ACC112 (cell line): ENCODE measurements at regions not wholly inside any gene's neighbourhood (a gene's known extent, or its start where the extent isn't known, plus 50 kb on each side); places are given as distances from the start of the nearest gene placed in this dataset.

ENCODE experiments used
- H2AFZ ChIP-seq: fragments of 200-600 bp; sonication (generic); one replicate; pipeline ENCODE4 v1.6.0; 2017; ENCODE audit warnings: antibody characterized with exemption, low read length; ENCODE audit not compliant: unreplicated experiment
- H3K27ac ChIP-seq: fragments of 200-600 bp; sonication (generic); 2 replicates; pipeline ENCODE4 v1.5.1; 2014; ENCODE audit warnings: low read depth, mild to moderate bottlenecking, antibody characterized with exemption, low read length, moderate library complexity
- H3K27me3 ChIP-seq: fragments of 200-600 bp; sonication (generic); 2 replicates; pipeline ENCODE4 v1.6.1; 2014; ENCODE audit warnings: mild to moderate bottlenecking, antibody characterized with exemption, low read length, moderate library complexity, mixed read lengths; ENCODE audit not compliant: insufficient read depth
- H3K36me3 ChIP-seq: fragments of 200-600 bp; sonication (generic); 2 replicates; pipeline ENCODE4 v1.6.1; 2016; ENCODE audit warnings: mild to moderate bottlenecking, antibody characterized with exemption, low read length, moderate library complexity, mixed read lengths; ENCODE audit not compliant: insufficient read depth
- H3K4me1 ChIP-seq: fragments of 200-600 bp; sonication (generic); one replicate; pipeline ENCODE4 v1.6.1; 2016; ENCODE audit warnings: low read length, mixed read lengths; ENCODE audit not compliant: insufficient read depth, unreplicated experiment, control insufficient read depth
- H3K4me3 ChIP-seq: fragments of 200-600 bp; sonication (generic); 2 replicates; pipeline ENCODE4 v1.5.1; 2014; ENCODE audit warnings: mild to moderate bottlenecking, low read depth, low read length
- H3K79me2 ChIP-seq: fragments of 200-600 bp; sonication (generic); one replicate; pipeline ENCODE4 v1.6.0; 2016; ENCODE audit warnings: low read length; ENCODE audit not compliant: control insufficient read depth, unreplicated experiment, insufficient read depth

DNA sequence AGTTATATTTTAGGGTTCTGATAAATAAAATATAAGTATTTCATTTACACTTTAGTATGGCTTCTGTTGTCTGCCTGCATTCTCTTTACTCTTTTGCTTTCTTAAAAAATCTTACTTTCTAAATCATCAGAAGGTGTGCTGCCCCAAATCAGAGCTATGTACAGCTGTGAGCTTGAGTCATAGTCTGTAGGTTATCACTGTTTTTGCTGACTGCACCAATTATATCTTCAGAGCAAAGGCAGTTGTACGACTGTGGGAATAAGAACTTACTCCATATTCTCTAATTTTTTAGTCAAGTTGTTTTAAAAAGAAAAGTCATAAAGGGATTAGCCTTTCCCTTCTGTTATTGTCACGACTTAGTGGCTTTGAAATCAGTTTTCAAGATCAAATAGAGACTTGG lies 1649.0 kb downstream of the HACE1 start:
- Histone ChIP-seq H3K4me1 (no peaks in the 10 kb centered on the region), H3K79me2 (no peaks in the 10 kb centered on the region), H3K27ac (no peak overlapping the region), H3K4me3 (no peak overlapping the region), H3K27me3 (no peaks in the 10 kb centered on the region), H3K36me3 (no peaks in the 10 kb centered on the region), H2AFZ (no peak overlapping the region)

DNA sequence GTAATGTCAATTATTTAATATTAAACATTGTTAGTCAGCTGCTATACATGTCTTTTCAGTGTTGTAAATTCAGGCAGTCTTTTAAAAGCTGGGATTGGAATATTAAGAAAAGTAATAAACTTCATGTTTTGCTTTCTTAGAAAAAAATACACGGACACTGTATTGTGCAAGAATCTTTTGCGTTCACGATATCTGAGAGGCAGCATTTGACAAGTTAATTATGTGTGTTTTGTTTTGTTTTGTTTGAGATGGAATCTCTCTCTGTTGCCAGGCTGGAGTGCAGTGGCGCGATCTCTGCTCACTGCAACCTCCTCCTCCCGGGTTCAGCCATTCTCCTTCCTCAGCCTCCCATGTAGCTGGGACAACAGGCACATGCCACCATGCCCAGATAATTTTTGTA lies 1661.3 kb downstream of the HACE1 start:
- Histone ChIP-seq H3K27me3 (no peaks in the 10 kb centered on the region), H3K79me2 (no peaks in the 10 kb centered on the region), H3K4me1 (no peaks in the 10 kb centered on the region), H3K27ac (no peak overlapping the region), H3K4me3 (no peak overlapping the region), H2AFZ (no peak overlapping the region), H3K36me3 (no peaks in the 10 kb centered on the region)

DNA sequence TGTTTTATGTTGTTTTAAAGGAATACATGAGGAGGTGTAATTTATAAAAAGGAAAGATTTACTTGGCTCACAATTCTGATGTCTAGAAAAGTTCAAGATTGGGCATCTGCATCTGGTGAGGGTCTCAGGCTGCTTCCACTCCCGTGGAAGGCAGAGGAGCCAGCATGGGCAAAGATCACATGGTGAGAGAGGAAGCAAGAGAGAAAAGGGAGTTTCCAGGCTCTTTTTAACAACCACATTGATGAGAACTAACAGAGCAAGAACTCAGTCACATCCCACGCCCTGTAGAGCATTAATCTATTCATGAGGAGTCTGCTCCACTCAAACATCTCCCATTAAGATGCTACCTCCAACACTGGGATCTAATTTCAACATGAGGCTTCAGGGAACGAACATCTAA lies 1666.3 kb downstream of the HACE1 start:
- H3K79me2 ChIP-seq: no peaks in the 10 kb centered on the region
- H3K4me1 ChIP-seq: no peaks in the 10 kb centered on the region
- H2AFZ ChIP-seq: no peak overlapping the region
- H3K36me3 ChIP-seq: no peaks in the 10 kb centered on the region
- no peak overlapping the region for H3K27ac ChIP-seq
- no peaks in the 10 kb centered on the region for H3K27me3 ChIP-seq
- H3K4me3 ChIP-seq: no peak overlapping the region

DNA sequence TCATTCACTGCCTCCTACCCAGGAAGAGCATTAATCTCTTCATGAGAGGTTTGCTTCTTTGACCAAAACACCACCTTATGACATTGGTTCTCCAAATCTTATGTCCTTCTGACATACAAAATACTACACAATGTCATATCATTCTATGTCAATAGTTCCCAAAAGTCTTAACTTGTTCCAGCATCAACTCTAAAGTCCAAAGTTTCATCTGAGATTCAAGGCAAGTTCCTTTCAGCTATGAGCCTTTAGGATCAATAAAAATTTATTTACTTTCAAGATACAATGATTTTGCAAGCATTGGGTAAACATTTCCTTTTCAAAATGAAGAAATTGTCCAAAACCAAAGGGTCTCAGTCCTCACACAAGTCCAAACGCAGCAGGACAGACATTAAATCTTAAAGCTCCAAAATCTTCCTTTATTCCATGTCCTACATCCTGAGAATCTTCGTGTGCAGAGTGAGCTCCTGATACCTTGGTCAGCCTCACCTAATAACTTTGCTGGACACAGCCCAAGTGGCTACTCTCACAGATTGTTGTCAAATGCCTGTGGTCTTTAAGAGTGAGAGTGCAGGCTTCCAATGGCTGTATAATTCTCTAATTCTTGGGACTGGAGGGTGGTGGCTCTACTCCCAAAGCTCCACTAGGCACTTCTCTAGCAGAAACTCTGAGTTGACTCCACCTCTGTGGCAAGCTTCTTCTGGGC lies 1668.2 kb downstream of the HACE1 start:
- H3K4me1 ChIP-seq: no peaks in the 10 kb centered on the region
- no peaks in the 10 kb centered on the region for H3K79me2 ChIP-seq
- H3K4me3 ChIP-seq: no peak overlapping the region
- H3K27ac ChIP-seq: no peak overlapping the region
- no peaks in the 10 kb centered on the region for H3K36me3 ChIP-seq
- no peaks in the 10 kb centered on the region for H3K27me3 ChIP-seq
- no peak overlapping the region for H2AFZ ChIP-seq

DNA sequence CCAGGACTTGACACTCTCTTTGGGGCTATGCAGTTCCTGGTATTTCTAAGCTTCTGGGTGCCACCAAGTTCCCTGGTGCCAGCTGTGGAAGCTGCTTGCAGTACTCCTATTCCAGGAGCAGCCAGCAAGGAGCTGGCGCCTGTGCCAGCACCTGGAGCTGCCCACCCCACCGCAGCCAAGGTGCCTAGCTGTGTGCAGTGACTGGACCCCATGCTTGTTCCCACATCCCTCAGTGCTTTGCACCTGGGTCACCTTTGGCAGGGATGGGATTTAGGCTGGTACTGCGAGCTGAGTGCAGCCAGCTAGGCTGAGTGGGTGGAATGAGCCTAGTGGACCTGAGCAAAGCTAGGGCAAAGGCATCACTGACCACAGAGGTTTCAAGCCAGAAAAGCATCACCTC lies 1674.9 kb downstream of the HACE1 start:
- H2AFZ ChIP-seq: no peak overlapping the region
- H3K27ac ChIP-seq: no peak overlapping the region
- H3K36me3 ChIP-seq: no peaks in the 10 kb centered on the region
- H3K4me3 ChIP-seq: no peak overlapping the region
- no peaks in the 10 kb centered on the region for H3K27me3 ChIP-seq
- no peaks in the 10 kb centered on the region for H3K79me2 ChIP-seq
- no peaks in the 10 kb centered on the region for H3K4me1 ChIP-seq

DNA sequence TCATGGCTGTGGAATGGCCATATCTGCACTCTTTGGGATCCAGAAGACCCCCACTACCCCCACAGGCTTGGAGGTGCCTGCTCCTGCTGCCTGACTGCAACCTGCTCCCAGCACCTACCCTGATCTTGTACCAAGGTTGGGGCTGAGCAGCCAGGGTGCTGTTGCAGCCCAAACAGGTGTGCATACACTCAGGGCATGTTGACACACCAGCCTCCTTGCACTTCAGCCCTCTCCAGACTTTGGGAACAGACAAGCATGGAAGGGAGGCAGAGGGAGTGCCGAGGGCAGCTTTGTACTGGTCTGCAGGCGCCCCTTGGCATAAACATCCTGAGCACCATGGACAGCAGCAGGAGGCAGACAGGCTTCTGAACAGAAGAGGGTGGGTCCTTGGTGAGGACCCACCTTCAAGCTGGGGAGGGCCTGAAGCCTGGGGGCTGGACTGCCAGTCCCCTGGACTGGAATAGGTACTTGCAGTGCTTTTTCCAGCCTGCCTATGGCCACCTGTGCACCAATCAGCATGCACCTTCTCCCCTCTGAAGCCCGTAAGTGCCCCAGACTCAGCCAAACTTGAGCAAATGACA lies 1675.8 kb downstream of the HACE1 start:
- H3K36me3 ChIP-seq: no peaks in the 10 kb centered on the region

DNA sequence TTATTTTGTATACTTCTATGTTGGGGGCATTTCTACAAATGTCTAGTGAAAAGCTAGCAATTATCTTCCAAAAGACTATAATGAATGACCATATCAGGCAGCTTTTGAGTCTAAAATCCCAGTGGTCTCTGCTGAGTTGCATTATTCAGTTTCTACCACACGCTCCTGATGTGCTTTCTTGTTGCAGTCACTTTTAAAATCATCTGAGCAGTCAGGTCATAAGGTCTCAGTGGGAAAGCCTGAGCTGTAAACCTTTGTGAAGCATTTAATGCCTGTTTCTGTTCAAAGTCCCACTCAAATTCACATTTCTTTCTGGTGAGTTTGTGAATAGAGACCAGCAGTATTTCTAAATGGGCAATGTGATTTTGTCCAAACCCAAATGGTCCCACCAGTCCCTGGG lies 1681.5 kb downstream of the HACE1 start:
- Histone ChIP-seq H2AFZ (no peak overlapping the region), H3K27me3 (no peaks in the 10 kb centered on the region), H3K27ac (no peak overlapping the region), H3K4me3 (no peak overlapping the region), H3K36me3 (no peaks in the 10 kb centered on the region), H3K79me2 (no peaks in the 10 kb centered on the region), H3K4me1 (no peaks in the 10 kb centered on the region)

More for the DNA sequence above, 1675.8 kb downstream of the HACE1 start:
- no peaks in the 10 kb centered on the region for H3K4me1 ChIP-seq
- no peak overlapping the region for H3K4me3 ChIP-seq
- no peak overlapping the region for H3K27ac ChIP-seq
- no peak overlapping the region for H2AFZ ChIP-seq
- H3K79me2 ChIP-seq: no peaks in the 10 kb centered on the region
- H3K27me3 ChIP-seq: no peaks in the 10 kb centered on the region

DNA sequence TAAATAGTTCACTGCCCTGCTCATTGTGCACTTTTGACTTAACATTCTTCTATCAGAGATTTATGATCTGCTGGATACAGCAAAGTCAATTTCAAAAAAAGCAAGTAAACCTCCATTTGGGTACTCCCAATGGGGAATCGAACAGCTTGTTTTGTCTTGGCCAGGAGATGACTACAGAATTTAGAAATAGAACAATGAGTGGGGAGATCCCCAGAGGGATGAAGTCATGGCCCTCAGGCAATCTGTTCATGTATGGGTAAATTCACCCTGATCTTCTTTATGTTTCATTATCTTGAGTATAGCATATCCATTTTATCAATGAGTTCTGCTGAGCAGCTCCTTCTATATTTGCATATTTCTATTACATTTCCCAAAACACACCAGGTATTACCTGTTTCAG lies 1681.9 kb downstream of the HACE1 start:
- no peak overlapping the region for H3K4me3 ChIP-seq
- no peaks in the 10 kb centered on the region for H3K36me3 ChIP-seq

DNA sequence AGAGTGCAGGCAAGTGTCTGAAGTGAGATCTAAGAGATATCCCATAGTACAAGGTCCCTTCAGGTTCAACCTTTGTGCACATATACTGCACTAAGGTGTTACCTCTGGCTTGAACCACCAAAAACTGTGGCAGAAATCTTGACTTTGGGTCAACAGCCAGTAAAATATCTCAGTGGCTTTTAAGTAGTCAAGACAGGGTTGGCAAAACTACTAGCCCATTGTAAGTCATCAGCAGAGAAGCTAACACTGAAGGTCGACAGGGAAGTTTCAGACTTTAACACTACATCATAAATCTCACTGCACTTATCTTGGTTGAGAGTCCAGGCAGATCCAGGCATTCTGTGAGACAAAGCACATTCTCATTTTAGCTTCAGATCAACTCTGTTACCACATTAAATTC lies 1684.7 kb downstream of the HACE1 start:
- Histone ChIP-seq H3K4me1 (no peaks in the 10 kb centered on the region), H3K79me2 (no peaks in the 10 kb centered on the region), H2AFZ (no peak overlapping the region), H3K27me3 (no peaks in the 10 kb centered on the region), H3K36me3 (no peaks in the 10 kb centered on the region), H3K4me3 (no peak overlapping the region), H3K27ac (no peak overlapping the region)

More for the DNA sequence above, 1681.9 kb downstream of the HACE1 start:
- no peaks in the 10 kb centered on the region for H3K4me1 ChIP-seq
- H3K27me3 ChIP-seq: no peaks in the 10 kb centered on the region
- no peaks in the 10 kb centered on the region for H3K79me2 ChIP-seq
- no peak overlapping the region for H2AFZ ChIP-seq
- H3K27ac ChIP-seq: no peak overlapping the region

DNA sequence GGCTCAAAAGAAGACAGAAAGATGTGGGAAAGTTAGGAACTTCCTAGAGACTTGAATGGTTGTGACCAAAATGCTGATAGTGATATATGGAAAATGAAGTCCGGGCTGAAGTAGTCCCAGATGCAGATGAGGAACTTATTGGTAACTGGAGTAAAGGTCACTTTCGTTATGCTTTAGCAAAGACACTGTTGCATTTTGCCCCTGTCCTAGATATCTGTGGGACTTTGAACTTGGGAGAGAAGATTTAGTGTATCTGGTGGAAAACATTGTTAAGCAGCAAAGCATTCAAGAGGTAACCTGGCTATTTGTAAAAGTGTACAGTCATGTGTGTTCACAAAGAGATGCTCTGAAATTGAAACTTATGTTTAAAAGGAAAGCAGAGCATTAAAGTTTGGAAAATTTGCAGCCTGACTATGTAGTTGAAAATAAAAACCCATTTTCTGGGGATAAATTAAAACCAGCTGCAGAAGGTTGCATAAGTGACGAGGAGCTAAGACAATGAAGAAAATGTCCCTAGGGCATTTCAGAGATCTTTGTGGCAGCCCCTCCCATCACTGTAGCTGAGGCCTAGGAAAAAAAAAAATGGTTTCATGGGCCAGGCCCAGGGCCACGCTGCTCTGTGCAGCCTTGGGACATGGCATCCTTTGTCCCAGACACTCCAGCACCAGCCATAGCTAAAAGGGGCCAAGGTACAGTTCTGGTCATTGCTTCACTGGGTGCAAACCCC lies 1692.2 kb downstream of the HACE1 start:
- no peaks in the 10 kb centered on the region for H3K79me2 ChIP-seq
- H3K27me3 ChIP-seq: no peaks in the 10 kb centered on the region
- H3K27ac ChIP-seq: no peak overlapping the region
- H3K36me3 ChIP-seq: no peaks in the 10 kb centered on the region
- H2AFZ ChIP-seq: no peak overlapping the region
- H3K4me1 ChIP-seq: no peaks in the 10 kb centered on the region
- H3K4me3 ChIP-seq: no peak overlapping the region
